HS-5 (cell line): ENCODE measurements at regions not wholly inside any gene's neighbourhood (a gene's known extent, or its start where the extent isn't known, plus 50 kb on each side); places are given as distances from the start of the nearest gene placed in this dataset.

Source experiments
- DNase-seq: peaks from one replicate; pipeline ENCODE4 v3.0.0-alpha.2; 2012; ENCODE audit warnings: low read depth

DNA sequence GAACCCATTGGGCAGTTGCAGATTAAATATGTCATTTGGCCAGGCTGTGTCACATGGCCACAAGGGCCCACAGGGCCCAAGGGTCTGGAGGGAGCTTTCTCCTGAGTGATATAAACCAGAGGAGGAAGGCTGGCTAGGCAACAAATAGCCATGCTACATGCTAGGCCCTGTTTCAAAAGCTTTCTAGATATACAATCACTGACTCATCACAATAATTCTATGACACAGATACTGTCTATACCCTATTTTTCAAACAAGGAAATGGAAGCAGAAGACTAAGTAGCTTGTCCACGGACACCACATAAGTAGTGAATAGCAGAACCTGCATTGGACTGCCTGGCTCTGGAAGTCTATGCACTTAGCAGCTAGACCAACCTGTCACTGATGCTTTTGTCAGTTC, 625.4 kb downstream of the NTRK3 start:
- no peak for DNase-seq

DNA sequence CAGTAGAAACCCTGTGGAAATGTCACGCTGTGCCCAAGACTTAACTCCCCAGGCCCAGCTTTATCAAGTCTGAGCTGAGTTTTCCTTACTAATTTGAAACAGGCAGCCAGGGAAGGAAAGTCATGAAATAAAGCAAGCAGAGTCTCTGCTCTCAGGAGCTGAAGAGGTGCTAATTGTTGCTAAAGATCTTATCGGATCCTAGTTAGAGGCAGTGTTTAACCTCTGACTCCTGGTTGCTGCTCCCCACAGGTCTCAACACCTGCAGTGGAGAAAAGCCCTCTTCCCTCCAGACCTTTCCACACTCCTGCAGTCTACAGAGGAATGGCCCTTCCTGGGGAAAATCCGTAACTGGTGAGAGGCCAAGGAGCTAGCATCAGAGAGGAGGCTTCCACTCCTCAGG, 628.2 kb downstream of the NTRK3 start:
- no peak for DNase-seq

DNA sequence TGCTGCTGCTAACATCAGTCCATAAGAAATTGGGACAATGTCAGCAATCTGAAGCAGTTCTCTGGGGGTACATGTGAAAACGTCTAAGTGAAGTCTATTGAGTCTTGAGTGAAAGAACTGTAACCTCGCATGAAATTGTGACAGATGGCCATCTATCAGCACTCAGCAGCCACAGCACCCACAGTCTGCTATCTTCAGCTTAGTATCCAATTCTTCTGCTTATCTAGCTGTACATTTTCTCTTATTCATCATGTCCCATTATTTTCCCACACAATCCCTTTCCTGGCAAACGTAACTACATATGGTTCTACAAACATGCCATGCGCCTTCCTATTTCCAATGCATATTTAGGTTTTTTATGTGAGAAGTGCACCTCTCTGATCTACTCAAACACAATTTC, 629.7 kb downstream of the NTRK3 start:
- DNase-seq = no peak

DNA sequence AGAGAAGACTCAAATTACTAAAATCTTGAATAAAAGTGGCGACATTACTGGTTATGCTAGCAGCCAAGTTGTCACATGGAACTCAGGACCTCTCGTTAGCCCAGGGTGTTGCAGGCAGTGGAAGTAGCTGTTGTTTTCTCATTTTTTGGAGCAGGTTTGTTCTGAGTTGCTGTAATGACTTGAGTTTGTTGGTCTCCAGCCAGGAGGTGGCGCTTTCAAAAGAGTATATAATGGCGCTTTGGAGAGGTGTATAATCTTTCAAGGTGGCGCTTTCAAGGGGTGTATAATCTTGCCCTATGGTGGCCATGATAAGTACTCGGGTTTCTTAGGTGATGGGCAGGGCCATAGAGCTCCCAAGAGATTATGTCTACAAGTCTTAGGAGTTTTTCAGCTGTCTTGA, 632.7 kb downstream of the NTRK3 start:
- DNase-seq = no peak

DNA sequence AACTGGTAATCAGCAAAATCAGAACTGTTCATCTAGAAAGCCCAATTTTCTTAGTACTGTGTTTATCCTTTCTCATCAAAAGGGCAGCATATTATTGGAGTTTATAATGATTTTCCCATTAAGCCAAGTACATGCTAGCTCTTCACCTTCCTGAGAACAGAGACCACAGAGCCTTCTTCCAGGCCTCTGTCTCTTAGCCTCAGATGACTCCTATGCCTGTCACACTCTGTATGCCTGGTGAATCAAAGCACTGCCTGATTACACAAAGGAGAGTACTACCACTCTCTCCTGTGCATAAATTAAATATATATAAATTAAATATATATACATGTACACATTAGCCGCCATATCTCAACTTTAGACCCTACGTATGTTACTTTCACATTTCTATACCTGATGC, 636.1 kb downstream of the NTRK3 start:
- DNase-seq = no peak

DNA sequence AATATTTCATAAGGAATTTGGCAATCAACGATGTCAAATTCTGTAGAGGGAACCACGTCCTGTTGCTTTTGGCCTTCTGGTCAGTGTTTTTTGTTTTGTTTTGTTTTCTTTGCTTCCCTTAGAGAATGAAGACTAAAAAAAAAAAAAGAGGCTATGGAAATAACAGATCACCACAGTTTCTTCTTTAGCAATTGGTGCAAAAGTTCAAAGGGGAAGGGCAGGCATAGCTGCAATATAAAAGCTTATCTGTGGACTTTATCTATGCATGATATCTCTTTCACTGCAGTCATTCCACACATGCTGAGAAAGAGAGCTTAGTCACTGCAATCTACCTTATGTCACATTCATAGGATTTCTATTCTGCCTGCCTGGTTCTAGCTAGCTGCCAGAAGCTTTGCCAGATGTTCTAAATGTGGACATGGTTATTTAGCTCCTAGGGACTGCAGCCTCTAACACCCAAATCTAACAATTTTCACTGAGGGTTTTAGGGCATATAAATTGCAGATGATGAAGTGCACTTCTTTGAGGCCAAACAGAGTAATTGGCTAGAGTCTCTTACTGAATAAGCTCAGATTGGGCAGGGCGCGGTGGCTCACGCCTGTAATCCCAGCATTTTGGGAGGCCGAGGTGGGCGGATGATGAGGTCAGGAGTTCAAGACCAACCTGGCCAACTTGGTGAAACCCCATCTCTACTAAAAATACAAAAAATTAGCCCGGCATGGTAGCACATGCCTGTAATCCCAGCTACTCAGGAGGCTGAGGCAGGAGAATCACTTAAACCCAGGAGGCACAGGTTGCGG, 637.2 kb downstream of the NTRK3 start:
- DNase-seq = peak; percentile 65

DNA sequence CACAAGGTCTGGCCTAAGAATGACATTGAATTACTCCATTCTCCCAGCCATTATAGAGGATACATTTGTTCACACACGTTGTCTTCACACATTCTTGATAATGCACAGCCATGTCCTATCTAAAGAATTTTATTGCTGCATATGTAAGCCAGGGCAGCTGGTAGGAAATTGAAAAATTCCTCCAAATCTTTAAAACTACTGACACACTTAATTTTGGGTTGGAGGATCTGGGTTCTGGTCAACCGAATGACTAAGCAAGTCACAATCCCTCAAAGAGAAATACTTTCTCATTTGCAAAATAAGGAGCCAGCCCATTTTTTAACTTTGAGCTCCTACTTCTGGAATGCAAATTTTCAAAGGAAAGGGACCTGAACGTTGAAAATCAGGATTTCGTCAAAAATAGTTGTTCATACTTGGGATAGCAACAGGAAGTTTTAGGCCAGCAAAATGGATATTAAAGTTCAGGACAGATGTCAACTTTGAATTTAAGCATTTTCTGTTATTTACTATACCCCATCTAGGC, 638.3 kb downstream of the NTRK3 start:
- no peak for DNase-seq

DNA sequence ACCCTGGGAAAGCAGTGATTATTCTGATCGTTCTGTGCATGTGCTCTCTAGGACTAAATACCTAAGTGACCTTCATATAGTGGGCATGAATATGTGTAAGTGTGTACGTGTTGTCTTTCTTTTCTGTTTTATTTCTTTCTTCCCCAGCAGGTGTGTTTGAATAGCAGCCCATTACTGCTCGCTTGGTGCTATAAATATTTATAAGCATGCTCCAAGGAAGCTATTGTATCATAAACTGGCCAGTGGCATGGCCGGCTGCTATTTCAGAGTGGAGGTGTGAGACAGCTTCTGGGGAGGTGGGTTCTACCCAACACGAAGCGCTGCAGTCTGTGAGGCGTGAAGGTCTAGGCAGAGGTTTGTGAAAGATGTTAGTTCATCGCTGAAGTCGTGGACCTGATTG, 641.8 kb downstream of the NTRK3 start:
- DNase-seq = no peak

DNA sequence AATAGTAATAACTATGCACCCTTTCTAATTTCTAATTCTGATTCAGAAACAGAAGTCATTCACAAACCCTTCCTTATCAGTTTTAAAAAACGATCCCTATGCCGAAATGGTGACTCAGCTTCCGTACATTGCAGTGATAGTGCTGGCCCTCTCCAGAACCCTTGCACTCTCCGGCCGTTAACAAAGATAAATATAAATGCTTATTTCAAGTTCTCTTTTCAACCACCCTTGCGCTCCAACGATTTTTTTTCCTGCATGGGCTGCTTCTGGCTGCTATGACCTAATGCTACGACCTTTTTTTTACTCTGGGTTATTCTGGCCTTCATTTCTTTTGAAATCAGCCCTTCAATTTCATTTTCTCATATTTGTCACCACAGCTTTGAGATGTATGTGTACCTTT, 646.2 kb downstream of the NTRK3 start:
- DNase-seq = no peak

DNA sequence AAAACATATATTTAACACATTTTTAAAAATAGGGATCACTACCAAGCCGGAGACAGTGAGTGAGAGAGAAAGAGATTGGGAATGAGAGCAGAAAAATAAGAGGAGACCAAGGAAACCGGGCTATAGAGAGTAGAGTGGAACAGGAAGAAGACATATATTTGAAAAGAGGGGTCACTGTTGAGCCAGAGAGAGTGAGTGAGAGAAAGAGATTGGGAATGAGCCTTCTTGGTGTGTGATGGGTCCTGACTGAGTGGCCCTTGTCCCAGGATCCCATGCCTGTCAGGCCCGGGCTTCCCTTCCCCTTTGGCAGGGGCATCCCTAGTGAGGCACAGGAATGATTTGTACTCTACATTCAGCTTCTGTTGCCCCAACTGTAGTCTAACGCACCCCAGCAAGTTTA, 646.6 kb downstream of the NTRK3 start:
- DNase-seq = no peak

DNA sequence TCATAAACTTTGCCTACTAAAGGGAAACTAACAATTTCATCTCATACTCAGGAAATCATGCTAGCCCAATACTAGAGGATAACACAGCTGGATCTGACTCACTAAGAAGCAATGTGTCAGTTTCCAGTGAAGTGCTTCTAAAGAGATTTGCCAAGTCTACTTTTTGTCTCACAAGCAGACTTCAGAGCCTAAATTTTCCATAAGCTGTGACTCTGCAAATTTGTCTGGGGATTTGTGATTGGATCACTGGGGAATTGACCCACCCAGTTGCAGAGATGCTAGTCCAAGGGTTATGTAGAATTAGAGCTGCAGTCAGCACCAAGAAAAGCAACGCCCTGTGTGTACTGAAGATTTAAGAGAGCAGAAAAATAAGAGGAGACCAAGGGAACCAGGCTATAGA, 647.1 kb downstream of the NTRK3 start:
- DNase-seq = peak; percentile 85

DNA sequence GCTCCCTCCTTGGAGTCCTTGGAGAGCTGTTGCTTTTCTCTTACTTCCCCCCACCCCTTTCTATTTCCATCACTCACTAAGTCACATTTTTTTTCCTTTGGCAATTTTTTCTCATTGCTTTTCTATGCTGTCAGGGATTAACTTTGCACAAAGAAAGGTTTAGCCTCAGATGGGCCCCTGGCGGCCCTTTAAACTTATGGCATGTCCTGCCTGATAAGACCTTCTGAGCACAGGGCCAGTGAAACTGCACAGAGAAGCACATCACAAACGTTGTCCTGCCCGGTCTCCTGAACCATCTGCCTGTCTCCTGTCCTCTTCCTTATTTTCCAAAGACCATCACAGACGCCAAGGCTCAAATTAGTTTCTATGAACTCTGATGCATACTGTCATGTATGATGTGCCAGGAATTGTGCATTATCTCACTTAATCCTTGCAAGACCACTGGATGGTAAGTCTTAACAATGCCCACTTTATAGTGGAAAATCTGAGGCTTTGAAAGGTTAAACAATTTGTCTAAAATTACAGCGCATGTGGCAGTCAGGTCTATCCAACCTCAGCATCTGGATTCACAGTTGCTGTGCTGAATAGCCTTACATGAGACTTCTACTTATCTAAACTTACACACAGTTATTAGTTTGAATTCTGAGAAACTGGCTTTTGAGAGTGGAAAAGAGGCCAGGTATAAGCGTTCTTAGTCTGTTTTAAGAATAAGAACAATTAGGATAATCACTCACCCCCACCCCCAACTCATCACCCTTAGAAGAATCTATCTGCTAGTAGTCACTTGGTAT, 648.1 kb downstream of the NTRK3 start:
- no peak for DNase-seq

DNA sequence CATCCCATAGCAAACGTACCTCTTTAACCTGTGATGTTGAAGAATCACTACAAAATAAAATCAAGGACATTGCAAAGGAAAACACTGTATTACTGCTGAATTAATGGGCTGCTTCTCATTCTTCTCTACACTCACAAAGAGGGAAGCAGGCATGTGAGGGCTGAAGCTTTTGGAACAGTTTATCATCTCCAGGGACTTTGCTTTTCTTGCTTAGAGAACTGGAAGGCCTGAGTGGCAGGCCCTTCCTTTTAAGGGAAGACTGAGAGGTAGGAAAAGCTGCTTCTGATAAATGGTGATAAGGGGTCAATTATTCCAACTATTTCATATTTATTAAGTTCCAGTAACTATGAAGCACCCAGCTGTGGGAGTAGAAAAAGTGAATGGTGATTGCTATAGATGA, 649.6 kb downstream of the NTRK3 start:
- DNase-seq = no peak

DNA sequence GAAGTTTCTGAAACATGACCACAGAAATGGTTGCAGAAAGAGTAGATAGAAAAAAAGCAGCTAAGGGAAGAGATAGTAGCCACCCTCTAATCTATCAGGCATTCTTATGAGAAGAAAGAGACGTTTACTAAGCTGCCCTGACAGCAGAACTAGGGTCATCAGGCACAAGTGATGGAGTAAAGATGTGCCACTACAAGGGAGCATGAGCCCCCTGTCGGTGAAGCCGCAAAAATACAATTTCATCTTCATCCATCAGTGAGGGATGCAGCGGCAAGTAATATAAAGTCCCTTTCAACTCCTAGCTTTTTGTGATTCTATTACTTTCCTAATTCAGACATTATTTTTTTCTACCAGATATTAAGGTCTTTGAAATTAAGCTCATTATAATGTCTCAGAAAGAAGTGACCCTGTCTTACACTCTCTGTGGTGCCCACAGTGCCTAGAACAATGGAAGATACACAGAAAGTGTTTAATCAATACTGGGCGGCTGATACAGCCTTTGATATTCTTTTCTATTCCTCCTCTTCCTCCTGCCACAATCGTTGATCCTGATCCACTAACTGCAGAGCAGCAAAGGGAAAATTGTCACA, 651.6 kb downstream of the NTRK3 start:
- DNase-seq = no peak

DNA sequence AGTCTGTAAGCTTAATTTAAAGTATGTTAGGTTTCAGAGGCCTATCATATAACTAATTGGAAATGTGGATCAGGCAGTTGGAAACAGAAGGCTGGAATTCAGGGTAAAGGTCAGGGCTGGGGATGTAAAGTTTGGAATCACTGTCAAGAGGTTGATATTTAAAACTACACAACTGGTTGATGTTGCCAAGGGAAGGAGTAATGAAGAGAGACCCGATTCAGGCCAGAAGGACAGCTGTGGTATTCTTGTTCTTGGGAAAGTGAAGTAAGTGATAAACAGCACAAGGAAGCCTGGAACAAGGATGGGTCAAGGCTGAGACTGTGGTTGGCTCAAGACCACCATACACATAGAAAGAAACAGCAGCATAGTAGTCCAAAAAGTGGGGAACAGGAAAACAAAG, 654.2 kb downstream of the NTRK3 start:
- no peak for DNase-seq

DNA sequence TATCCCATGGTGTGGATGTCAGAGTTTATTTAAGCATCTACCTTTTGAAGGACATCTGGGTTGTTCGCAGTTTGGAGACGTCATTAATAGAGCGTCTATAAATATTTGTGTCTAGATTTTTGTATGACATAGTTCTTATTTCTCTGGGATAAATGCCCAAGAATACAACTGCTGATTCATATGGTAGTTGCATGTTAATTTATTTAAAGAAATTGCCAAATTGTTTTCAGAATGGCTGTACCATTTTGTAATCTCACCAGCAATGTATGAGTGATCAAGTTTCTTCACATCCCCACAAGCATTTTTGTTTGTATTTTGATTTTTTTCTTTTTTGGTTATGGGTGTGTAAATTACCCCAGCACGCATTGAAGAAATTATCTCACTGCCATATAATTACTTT, 656.9 kb downstream of the NTRK3 start:
- DNase-seq = no peak

DNA sequence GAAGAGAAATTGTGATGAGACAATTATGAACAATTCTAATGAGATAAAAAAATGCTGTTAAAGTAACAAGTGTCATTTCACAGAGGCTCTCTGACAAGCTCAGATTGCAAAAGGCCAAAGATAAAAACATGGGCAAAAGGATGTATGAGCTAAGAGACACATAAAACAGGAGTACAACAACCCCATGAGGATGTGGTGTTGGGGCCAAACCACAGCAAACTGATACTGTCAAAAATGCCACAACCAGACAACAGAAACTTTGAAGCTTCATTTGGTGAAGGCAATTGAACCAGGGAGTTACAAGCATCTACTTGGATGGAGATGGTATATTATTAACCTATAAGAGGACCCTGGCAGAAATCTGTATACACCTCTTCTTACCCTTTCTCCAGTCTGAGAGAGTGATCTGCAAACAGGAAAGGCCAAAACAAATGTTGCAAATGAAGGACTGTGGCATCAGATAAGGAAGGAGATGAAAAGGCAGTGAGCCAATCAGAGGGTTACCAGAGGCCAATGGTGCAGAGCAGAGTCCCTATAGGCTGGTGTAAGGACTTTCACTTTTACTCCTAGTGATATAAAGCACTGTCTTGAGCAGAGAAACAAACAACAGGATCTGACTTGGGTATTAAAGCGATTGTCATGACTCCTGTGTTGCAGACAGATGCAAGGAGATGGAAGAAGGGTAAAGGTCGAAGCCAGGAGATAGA, 659.0 kb downstream of the NTRK3 start:
- no peak for DNase-seq

DNA sequence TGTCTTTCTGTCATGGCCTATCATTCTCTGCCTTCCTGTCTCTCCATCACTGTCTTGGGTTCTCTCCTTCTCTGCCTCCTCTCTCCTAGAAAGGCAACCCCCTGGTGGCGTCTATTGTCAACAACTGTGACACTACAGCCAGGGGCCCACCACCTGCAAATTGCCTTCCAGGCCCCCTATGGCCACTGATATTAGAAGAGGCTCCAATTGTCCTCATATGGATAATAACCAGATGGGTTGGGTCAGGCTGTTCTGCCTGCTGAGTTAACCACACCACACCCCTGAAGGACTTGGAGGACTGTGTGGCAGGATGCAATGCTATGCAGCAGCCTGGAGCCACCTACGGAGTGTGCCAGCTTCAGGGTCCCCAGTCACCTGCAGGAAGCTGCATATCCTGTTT, 665.0 kb downstream of the NTRK3 start:
- DNase-seq = no peak

DNA sequence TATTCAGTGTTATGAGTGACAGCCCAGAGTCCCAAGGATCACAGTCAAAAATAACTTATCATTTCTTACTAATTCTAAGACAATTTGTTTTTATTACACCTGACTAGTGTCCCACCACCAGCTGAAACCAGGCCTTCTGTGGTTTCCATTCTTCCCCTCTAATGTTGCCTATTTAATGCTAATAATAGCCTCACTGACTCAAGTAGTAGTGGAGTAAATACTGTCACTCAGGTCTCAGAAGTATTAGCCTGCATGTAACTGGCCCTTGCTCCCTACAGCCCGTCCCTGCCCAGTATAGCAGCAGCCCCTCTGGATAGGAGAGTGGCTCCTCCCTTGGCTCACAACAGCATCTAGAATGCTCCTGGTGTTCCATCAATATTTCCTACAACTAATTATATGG, 665.5 kb downstream of the NTRK3 start:
- no peak for DNase-seq

DNA sequence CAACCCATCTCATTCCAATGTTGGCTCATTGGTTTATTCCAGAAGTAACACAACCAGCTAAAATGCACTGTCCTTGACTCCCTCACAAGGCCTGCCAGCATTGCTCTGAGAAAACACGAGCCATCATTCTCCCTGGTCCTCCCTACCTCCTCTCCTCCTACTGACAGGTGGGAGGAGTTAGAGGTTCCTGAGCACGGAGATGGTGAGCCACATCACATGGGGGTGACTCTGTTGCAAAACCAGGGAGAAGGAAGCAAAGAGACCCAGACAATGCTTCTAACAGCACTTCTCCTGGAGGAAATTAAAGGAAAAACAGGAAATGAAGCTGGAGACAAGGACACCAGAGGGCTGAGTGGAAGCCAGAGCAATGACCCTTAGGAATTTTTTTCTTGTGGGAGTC, 667.4 kb downstream of the NTRK3 start:
- no peak for DNase-seq

DNA sequence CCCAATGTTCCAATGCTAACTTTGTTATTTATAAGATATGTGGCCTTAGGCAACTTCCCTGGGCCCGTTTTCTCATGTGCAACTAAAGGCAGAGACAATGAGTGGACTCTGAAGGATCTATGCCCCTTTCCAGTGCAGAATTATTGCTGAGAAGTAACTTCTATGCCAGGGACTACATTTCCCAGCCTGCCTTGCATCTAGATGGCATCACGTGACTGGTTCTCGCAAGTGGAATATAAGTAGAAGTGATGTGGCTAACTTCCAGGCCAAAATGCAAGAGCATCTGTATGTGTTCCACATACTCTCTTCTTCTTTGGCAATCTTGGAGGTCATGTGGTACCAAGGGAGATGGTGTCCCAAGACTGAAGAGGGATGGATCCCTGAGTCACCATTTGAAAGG, 674.4 kb downstream of the NTRK3 start:
- no peak for DNase-seq

DNA sequence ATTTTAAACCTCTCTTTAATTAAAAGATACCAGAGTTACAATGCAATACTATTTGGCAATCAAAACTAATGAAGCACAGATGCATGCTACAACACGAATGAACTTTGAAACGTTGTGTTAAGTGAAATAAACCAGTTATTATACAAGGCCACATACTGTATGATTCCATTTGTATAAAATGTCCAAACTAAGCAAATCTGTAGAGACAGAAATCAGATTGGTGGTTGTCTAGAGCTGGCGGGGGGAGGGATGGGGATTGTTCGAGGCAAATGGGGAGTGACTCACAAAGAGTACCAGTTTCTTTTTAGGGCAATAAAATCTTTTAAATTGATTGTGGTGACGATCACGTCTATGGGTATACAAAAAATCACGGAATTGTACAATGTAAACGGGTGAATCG, 677.0 kb downstream of the NTRK3 start:
- no peak for DNase-seq
